SJCRH30 (cell line): ENCODE measurements at regions not wholly inside any gene's neighbourhood (a gene's known extent, or its start where the extent isn't known, plus 50 kb on each side); places are given as distances from the start of the nearest gene placed in this dataset.
"Not testable (repeated sequence)": the region's sequence is repeated elsewhere in the genome, so short reads cannot be mapped to it uniquely, and the experiment has no call there.

ENCODE experiments used
- DNase-seq, 2 experiments: peaks; one replicate each; pipeline ENCODE4 v3.0.0-alpha.2; 2015 to 2020
- H3K27ac ChIP-seq: fragments of 250-450 bp; sonication (Bioruptor Pico); 2 replicates; pipeline ENCODE4 v1.5.1; 2020; ENCODE audit warnings: mild to moderate bottlenecking, moderate library complexity
- H3K27me3 ChIP-seq: fragments of 250-450 bp; sonication (Bioruptor Pico); 2 replicates; pipeline ENCODE4 v1.5.1; 2020; ENCODE audit warnings: mild to moderate bottlenecking, moderate library complexity
- H3K36me3 ChIP-seq: fragments of 250-450 bp; sonication (Bioruptor Pico); 2 replicates; pipeline ENCODE4 v1.5.1; 2020; ENCODE audit warnings: mild to moderate bottlenecking, moderate library complexity
- H3K4me1 ChIP-seq: fragments of 250-450 bp; sonication (Bioruptor Pico); 2 replicates; pipeline ENCODE4 v1.5.1; 2020; ENCODE audit warnings: mild to moderate bottlenecking, moderate library complexity
- H3K4me3 ChIP-seq: fragments of 250-450 bp; sonication (Bioruptor Pico); 2 replicates; pipeline ENCODE4 v1.5.1; 2020; ENCODE audit warnings: mild to moderate bottlenecking, moderate library complexity
- H3K9me3 ChIP-seq: fragments of 250-450 bp; sonication (Bioruptor Pico); replicated peaks from 2 replicates; pipeline ENCODE4 v1.5.1; 2020; ENCODE audit warnings: mild to moderate bottlenecking, moderate library complexity

DNA sequence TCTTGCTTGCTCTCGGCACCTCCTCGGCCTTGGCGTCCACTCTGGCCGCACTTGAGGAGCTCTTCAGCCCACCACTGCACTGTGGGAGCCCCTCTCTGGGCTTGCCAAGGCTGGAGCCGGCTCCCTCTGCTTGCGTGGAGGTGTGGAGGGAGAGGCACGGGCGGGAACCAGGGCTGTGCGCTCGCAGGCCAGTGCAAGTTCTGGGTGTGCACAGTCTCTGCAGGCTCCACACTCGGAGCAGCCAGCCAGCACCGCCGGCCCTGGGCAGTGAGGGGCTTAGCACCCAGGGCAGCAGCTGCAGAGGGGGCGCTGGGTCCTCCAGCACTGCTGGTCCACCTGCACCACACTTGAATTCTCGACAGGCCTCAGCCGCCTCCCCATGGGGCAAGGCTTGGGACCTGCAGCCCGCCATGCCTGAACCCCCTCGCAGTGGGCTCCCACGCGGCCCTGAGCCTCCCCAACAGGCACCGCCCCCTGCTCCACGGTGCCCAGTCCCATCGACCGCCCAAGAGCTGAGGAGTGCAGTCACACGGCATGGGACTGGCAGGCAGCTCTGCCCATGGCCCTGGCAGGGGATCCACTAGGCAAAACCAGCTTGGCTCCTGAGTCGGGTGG, 411.2 kb upstream of the CHAC2 start:
- no peaks in the 10 kb centered on the region for H3K36me3 ChIP-seq
- no peak overlapping the region for H3K27ac ChIP-seq
- H3K27me3 ChIP-seq: no peaks in the 10 kb centered on the region
- peak in 1 of 2 experiments; percentile 10 for DNase-seq
- peaks cover 10% of the 10 kb centered on the region for H3K4me1 ChIP-seq
- no peak overlapping the region for H3K4me3 ChIP-seq
- H3K9me3 ChIP-seq: peaks cover 9% of the 10 kb centered on the region

DNA sequence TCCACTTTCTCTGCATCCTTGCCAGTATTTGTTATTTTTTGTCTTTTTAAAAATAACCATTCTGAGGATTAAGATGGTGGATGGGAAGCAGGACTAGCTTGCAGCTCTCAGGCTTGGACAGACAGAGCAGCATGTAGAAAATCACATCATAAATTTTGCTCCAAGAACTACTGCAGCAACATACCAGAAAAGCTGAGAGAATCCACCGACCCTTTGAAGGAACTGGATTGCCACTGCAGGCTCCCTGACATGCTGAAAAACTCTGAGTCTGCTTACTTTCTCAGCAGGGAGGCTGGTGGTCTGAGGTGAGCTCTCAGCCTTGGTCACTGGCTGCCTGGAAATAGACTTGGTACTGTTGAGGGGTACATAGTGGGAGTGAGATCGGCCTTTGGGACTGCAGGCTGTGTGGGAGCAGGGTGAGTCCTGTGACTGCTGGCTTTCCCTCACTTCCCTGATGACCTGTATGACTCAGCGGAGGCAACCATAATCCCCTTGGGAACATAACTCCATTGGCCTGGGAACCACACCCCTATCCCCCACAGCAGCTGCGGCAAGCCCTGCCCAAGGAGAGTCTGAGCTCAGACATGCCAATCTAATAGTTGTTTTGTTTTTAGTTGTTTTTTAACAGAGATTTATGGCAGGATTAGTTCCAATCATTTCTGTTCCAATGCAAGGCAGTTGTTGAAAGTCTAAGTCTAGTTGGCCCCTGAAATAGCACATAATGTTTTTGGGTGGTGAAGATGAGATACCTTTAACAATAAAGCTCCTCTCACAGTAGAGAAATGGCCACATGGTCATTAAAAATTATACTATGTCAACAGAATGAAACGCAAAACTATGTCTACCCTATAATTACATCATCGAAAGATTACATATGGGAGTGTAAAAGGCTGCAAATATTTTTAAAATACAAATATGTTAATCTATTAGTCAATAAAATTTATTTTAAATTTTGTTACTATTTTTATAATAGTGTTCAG, 414.2 kb upstream of the CHAC2 start:
- Histone ChIP-seq H3K4me1 (peaks cover 10% of the 10 kb centered on the region), H3K27ac (peak overlapping the region; percentile 60), H3K9me3 (peaks cover 5% of the 10 kb centered on the region), H3K27me3 (no peaks in the 10 kb centered on the region), H3K4me3 (peak overlapping the region; percentile 30), H3K36me3 (no peaks in the 10 kb centered on the region)
- peak; percentile 95 to 97 for DNase-seq

DNA sequence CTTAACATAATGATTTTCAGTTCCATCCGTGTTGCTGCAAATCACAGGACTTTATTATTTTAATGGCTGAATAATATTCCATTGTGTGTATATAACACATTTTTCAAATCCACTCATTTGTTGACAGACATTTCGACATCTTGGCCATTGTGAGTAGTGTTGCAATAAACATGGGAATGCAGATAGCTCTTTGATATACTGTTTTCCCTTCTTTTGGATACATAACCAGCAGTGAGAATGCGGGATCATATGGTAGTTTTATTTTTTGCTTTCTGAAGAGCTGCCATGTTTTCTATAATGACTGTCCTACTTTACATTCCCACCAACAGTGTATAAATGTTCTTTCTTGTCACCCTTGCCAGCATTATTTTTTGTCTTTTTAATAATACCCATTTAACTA, 420.3 kb upstream of the CHAC2 start:
- Histone ChIP-seq H3K27ac (no peak overlapping the region), H3K4me3 (no peak overlapping the region), H3K4me1 (no peaks in the 10 kb centered on the region), H3K9me3 (no peaks in the 10 kb centered on the region), H3K36me3 (no peaks in the 10 kb centered on the region), H3K27me3 (no peaks in the 10 kb centered on the region)
- DNase-seq: no peak

DNA sequence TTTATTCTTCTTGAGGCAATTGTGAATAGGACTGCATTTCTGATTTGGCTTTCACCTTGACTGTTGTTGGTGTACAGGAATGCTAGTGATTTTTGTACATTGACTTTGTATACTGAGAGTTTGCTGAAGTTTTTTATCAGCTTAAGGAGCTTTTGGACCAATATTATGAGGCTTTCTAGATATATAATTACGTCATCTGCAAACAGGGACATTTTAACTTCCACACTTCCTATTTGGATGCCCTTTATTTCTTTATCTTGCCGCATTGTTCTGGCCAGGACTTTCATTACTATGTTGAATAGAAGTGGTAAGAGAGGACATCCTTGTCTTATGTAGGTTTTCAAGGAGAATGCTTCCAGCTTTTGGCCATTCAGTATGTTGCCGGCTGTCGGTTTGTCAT, 425.4 kb upstream of the CHAC2 start:
- H3K27me3 ChIP-seq: no peaks in the 10 kb centered on the region
- H3K4me1 ChIP-seq: no peaks in the 10 kb centered on the region
- H3K9me3 ChIP-seq: no peaks in the 10 kb centered on the region
- H3K27ac ChIP-seq: no peak overlapping the region
- H3K4me3 ChIP-seq: no peak overlapping the region
- no peak for DNase-seq
- no peaks in the 10 kb centered on the region for H3K36me3 ChIP-seq

DNA sequence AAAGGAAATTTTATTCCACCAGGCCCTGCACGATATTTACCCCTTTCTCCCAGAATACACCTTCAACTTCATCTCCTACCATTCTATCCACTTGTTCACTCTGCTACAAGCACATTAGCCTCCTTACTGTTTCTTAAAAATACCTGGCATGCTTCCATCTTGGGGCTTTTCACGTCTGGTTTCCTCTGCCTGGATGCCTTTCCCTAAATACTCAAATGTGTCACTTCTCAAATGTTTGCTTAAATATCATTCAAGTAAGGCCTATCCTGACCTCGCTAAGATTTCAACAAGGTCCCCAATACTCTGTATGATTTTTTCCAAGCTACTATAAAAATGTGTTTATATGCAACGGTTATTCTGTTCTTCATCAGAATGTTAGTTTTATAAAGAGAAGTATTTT, 433.0 kb upstream of the CHAC2 start:
- no peaks in the 10 kb centered on the region for H3K27me3 ChIP-seq
- H3K4me1 ChIP-seq: peaks cover 3% of the 10 kb centered on the region; the same call in 1 of the 2 replicates
- DNase-seq: no peak
- H3K4me3 ChIP-seq: no peak overlapping the region
- H3K27ac ChIP-seq: no peak overlapping the region
- H3K9me3 ChIP-seq: no peaks in the 10 kb centered on the region
- no peaks in the 10 kb centered on the region for H3K36me3 ChIP-seq

DNA sequence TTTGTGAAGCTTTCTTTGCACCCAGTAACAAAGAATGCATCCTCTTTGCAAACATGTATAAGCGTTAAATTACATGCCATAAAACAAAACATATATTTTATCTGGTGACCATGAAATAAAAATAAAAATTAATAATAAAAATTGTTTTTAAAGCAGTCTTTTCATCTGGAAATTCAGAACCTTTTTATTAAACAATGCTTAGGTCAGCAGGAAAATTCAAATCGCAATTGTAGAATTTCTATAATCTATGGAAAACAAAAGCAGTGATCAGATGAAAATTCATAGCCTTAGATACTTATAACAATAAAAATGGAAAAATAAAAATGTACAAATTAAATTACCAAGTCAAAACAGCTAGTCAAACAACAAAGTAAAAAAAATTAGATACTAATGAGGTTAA, 435.9 kb upstream of the CHAC2 start:
- Histone ChIP-seq H3K9me3 (no peaks in the 10 kb centered on the region), H3K4me3 (no peak overlapping the region), H3K27ac (no peak overlapping the region), H3K27me3 (no peaks in the 10 kb centered on the region), H3K36me3 (no peaks in the 10 kb centered on the region), H3K4me1 (peaks cover 3% of the 10 kb centered on the region; the same call in 1 of the 2 replicates)
- DNase-seq: no peak

DNA sequence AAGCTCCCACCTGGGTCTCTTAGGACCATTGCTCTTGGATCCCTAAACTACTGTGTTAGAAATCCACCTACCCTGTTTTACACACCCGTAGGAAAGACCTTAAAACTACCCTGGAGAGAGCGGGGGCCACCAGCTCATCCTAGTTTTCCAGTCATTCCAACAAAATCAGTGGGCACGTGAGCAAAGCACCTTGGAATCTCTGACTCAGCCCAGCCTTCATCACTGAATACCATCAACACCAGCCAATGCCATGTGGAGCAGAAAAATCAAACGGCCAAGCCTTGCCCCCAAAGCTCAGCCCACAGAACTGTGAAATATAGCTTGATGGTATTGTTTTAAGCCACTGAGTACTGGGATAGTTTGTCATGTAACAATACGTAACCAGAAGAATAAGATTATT, 449.7 kb upstream of the CHAC2 start:
- H3K4me3 ChIP-seq: no peak overlapping the region
- DNase-seq: no peak

DNA sequence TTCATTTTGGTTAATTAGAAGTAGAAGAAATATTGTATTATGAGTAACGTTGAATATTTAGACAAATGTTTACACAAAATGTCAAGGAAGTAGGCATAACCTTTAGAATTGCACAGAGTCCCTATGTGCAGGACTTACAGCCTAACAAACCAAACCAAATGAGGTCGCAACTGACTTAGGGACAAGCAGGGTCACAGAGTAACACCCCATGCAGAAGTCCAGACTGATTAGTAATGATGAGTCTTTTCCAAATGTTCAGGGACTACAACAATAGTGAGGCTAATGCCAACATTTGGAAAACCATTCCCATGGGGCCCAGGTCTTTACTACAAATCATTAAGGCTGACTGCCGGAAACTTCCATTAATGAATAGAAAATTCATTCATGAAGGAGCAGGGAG, 452.5 kb upstream of the CHAC2 start:
- DNase-seq: no peak
- no peak overlapping the region for H3K27ac ChIP-seq
- H3K36me3 ChIP-seq: no peaks in the 10 kb centered on the region
- no peak overlapping the region for H3K4me3 ChIP-seq
- H3K9me3 ChIP-seq: no peaks in the 10 kb centered on the region
- H3K4me1 ChIP-seq: no peaks in the 10 kb centered on the region
- H3K27me3 ChIP-seq: no peaks in the 10 kb centered on the region; the same call in 1 of the 2 replicates

More for the DNA sequence above, 449.7 kb upstream of the CHAC2 start:
- no peaks in the 10 kb centered on the region for H3K36me3 ChIP-seq
- no peak overlapping the region for H3K27ac ChIP-seq
- no peaks in the 10 kb centered on the region for H3K4me1 ChIP-seq
- H3K27me3 ChIP-seq: no peaks in the 10 kb centered on the region; the same call in 1 of the 2 replicates
- H3K9me3 ChIP-seq: no peaks in the 10 kb centered on the region

DNA sequence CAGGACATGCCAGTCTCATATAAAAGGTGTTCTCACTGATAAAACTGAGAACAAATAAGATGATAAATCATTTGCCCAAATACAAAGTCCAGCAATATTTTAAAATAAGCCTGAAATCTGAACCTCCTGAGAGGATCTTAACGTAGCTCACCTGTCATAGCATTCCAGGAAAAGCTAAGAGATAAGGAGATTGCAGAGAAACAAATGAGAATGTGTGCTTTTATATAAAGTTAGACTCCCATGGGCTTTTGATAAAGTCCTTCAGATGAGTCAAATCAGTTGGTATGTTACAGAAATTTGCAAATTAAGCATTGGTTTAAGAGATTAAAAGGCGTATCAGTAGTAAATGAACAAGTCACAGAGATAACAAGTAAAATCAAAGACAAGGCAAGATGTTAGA, 452.9 kb upstream of the CHAC2 start:
- H3K27ac ChIP-seq: no peak overlapping the region
- H3K9me3 ChIP-seq: no peaks in the 10 kb centered on the region
- no peak overlapping the region for H3K4me3 ChIP-seq
- no peaks in the 10 kb centered on the region for H3K4me1 ChIP-seq
- DNase-seq: no peak
- H3K27me3 ChIP-seq: no peaks in the 10 kb centered on the region; the same call in 1 of the 2 replicates
- H3K36me3 ChIP-seq: no peaks in the 10 kb centered on the region

DNA sequence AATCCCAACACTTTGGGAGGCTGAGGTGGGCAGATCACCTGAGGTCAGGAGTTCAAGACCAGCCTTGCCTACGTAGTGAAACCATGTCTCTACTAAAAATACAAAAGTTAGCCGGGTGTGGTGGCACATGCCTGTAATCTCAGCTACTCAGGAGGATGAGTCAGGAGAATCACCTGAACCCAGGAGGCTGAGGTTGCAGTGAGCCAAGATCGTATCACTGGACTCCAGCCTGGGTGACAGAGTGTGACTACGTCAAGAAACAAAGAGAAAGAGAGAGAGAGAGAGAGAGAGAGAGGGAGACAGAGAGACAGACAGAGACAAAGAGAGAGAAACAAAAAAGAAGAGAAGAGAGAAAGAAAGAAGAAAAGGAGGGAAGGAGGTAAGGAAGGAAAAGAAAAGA, 454.0 kb upstream of the CHAC2 start:
- H3K36me3 ChIP-seq, H3K4me3 ChIP-seq, H3K27me3 ChIP-seq, H3K27ac ChIP-seq, H3K4me1 ChIP-seq, H3K9me3 ChIP-seq, DNase-seq: not testable (repeated sequence)

DNA sequence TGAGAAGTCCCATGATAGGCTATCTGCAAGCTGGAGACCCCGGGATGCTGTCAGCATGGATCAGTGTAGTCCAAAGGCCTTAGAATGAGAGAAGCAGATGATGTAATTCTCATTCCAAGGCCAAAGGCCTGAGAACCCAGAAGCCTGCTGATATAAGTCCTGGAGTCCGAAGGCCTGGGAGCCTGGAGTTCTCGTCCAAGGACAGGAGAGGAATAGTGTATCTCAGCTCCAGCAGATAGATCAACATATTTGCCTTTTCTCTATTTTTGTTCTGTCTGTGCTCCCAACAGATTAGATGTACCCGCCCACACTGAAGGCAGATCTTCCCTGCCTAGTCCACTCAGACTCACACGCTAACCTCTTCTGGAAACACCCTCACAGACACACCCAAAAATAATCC, 454.9 kb upstream of the CHAC2 start:
- no peaks in the 10 kb centered on the region for H3K4me1 ChIP-seq
- H3K4me3 ChIP-seq: no peak overlapping the region
- H3K27ac ChIP-seq: no peak overlapping the region
- no peak for DNase-seq
- H3K36me3 ChIP-seq: no peaks in the 10 kb centered on the region
- 0 out of 2 replicates have a peak, but pooled peaks cover 3% of the 10 kb centered on the region for H3K27me3 ChIP-seq
- H3K9me3 ChIP-seq: no peaks in the 10 kb centered on the region

DNA sequence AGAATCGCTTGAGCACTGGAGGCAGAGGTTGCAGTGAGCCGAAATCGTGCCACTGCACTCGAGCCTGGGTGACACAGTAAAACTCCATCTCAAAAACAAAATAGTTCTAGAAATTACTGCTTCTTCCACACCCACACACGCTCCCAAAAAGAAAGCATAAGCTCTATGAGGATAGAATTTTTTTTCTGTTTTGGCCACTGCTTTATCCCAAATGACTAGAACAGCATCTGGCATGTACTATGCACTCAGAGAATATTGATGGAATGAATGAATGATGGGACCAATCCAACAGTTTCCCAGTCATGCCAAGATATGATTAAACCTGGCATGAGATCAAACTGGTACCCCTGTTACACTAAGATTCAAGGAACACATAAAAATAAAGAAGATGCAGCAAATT, 455.4 kb upstream of the CHAC2 start:
- no peaks in the 10 kb centered on the region for H3K9me3 ChIP-seq

DNA sequence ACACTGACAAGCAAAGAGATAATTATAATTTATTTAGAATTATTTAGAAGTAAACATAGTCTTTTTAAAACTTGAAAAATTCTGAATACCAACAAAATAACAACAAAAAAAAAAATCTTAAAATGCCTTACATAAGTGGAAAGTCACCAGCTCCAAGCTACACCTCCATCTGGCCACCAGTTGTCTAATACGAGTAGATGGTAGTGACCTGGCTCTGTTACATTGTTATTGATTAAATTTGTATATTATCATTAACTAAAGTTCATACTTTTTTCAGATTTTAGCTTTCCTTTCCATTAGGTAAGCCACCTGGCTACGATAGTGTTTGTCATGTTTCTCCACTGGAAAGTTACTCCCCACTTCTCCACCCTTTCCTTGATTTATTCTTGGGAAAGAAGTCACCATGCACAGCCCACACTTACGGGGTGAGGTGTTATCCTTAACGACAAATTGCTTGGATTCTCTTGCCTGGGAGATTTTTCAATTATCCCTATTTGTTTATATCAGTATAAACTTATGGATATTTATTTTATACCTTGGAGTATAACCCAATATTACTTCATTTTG, 464.5 kb upstream of the CHAC2 start:
- no peaks in the 10 kb centered on the region for H3K36me3 ChIP-seq
- H3K27ac ChIP-seq: no peak overlapping the region
- no peaks in the 10 kb centered on the region; the same call in 1 of the 2 replicates for H3K9me3 ChIP-seq
- H3K27me3 ChIP-seq: no peaks in the 10 kb centered on the region
- no peak overlapping the region for H3K4me3 ChIP-seq
- H3K4me1 ChIP-seq: no peaks in the 10 kb centered on the region
- DNase-seq: no peak

More for the DNA sequence above, 455.4 kb upstream of the CHAC2 start:
- H3K4me3 ChIP-seq: no peak overlapping the region
- no peaks in the 10 kb centered on the region for H3K4me1 ChIP-seq
- H3K27ac ChIP-seq: no peak overlapping the region
- DNase-seq: no peak
- 0 out of 2 replicates have a peak, but pooled peaks cover 3% of the 10 kb centered on the region for H3K27me3 ChIP-seq
- H3K36me3 ChIP-seq: no peaks in the 10 kb centered on the region

DNA sequence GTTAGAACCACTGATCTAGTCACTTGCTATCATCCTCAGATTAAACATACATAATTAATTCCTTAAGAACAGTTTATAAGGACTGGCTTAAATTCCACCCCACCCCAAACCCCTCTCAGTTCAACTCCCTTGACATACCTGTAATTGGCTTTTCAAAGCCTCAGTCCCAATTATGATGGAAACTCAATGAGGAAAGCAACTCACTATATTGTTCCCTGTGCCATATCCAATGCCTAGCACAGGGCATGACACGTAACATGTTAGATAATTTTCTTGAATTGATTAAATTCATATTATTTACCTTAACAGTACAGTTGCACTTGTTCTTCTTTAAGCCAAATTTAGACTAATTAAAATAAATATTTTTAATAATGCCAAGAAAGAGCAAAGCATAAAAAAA, 465.1 kb upstream of the CHAC2 start:
- Histone ChIP-seq H3K9me3 (no peaks in the 10 kb centered on the region; the same call in 1 of the 2 replicates), H3K4me1 (no peaks in the 10 kb centered on the region), H3K27me3 (no peaks in the 10 kb centered on the region), H3K4me3 (no peak overlapping the region), H3K36me3 (no peaks in the 10 kb centered on the region), H3K27ac (no peak overlapping the region)
- DNase-seq: no peak
